K562 (cell line): ENCODE measurements at regions not wholly inside any gene's neighbourhood (a gene's known extent, or its start where the extent isn't known, plus 50 kb on each side); places are given as distances from the start of the nearest gene placed in this dataset.

Experiments used
- ATAC-seq: fragments of 200-7000 bp; cut with Tn5 transposase; 3 replicates; pipeline ENCODE4 v1.9.1; 2020; ENCODE audit warnings: moderate library complexity
- BruUV-seq: library from RNA; stranded (reverse); fragments of 400-500 nt; replicated peaks from 2 replicates; lab custom pipeline; 2021; lab: Mats Ljungman, UMichigan
- CTCF ChIA-PET: fragments of 300-600 bp; formaldehyde crosslinking; extraction: SDS; loops from one replicate; lab custom pipeline; 2021; ENCODE audit warnings: low intra/inter-chr PET ratio; lab: Yijun Ruan, JAX
- POLR2A ChIA-PET: fragments of 300-600, 350-650 bp; sonication (Branson Sonifier 250); formaldehyde crosslinking; extraction: SDS; loops from one replicate; lab custom pipeline; 2021; ENCODE audit warnings: antibody characterized with exemption, inconsistent platforms; lab: Yijun Ruan, JAX
- DNase-seq, 4 experiments: peaks; one replicate each; pipeline versions ENCODE4 v3.0.0 to v3.0.0-alpha.2; 2011 to 2018; ENCODE audit warnings: low spot score in 3 of 4, mixed read lengths in 3 of 4; ENCODE audit errors: extremely low read depth in 1 of 4
- FAIRE-seq: peaks from 2 replicates; lab custom pipeline; 2011; peaks lifted over from hg19 to GRCh38; lab: Jason Lieb, UNC
- H2AFZ ChIP-seq: 2 replicates; pipeline ENCODE4 v1.6.0; 2011; ENCODE audit warnings: low read depth, low read length, control low read depth, inconsistent platforms
- H3K27ac ChIP-seq: fragments of 200-600 bp; 3 replicates; pipeline ENCODE4 v1.8.0; 2011; ENCODE audit warnings: low read depth, mild to moderate bottlenecking, control low read depth, inconsistent platforms, low read length, moderate library complexity, mixed read lengths; ENCODE audit errors: extremely low read depth
- H3K27me3 ChIP-seq, 2 experiments: fragments of 300-600 bp in 1 of 2; 2 replicates in 1 of 2; 3 replicates in 1 of 2; pipeline versions ENCODE4 v1.6.0 to v1.8.0; 2011; ENCODE audit warnings: inconsistent platforms in 2 of 2, low read length in 2 of 2, mild to moderate bottlenecking in 1 of 2, mixed read lengths in 1 of 2, moderate library complexity in 1 of 2; ENCODE audit not compliant: control insufficient read depth in 2 of 2, insufficient read depth in 2 of 2
- H3K36me3 ChIP-seq: fragments of 300-600 bp; 3 replicates; pipeline ENCODE4 v1.8.0; 2011; ENCODE audit warnings: mild to moderate bottlenecking, low read length, inconsistent platforms; ENCODE audit not compliant: control insufficient read depth, insufficient read depth
- H3K4me1 ChIP-seq, 2 experiments: fragments of 200-600 bp in 1 of 2; replicated peaks in 1 of 2; 2 replicates in 1 of 2; 3 replicates in 1 of 2; pipeline versions ENCODE4 v1.5.1 to v1.8.0; 2011; ENCODE audit warnings: inconsistent platforms in 2 of 2, low read length in 2 of 2, mild to moderate bottlenecking in 1 of 2, mixed read lengths in 1 of 2, moderate library complexity in 1 of 2; ENCODE audit not compliant: control insufficient read depth in 2 of 2, insufficient read depth in 2 of 2
- H3K4me2 ChIP-seq: 2 replicates; pipeline ENCODE4 v1.6.1; 2011; ENCODE audit warnings: low read length, control low read depth, inconsistent platforms, mixed read lengths; ENCODE audit not compliant: insufficient read depth
- H3K4me3 ChIP-seq: fragments of 200-600 bp; sonication (generic), shearing (Covaris generic); 2 replicates; pipeline ENCODE4 v1.5.1; 2016; ENCODE audit warnings: control low read depth, inconsistent platforms
- H3K79me2 ChIP-seq: fragments of 200-600 bp; 3 replicates; pipeline ENCODE4 v1.8.0; 2011; ENCODE audit warnings: low read length, inconsistent platforms; ENCODE audit not compliant: control insufficient read depth, insufficient read depth
- H3K9ac ChIP-seq, 2 experiments: 2 replicates each; pipeline versions ENCODE4 v1.6.0 to v1.6.1; 2011; ENCODE audit warnings: low read depth in 2 of 2, low read length in 2 of 2, control low read depth in 1 of 2, inconsistent platforms in 1 of 2, mild to moderate bottlenecking in 1 of 2, mixed read lengths in 1 of 2; ENCODE audit not compliant: insufficient read depth in 1 of 2
- H3K9me1 ChIP-seq: one replicate; pipeline ENCODE4 v1.6.0; 2011; ENCODE audit warnings: inconsistent platforms, mild to moderate bottlenecking, low read length, moderate library complexity; ENCODE audit not compliant: control insufficient read depth, insufficient read depth
- H3K9me3 ChIP-seq: replicated peaks from 2 replicates; pipeline ENCODE4 v1.5.1; 2011; ENCODE audit warnings: low read depth, low read length, inconsistent platforms; ENCODE audit not compliant: control insufficient read depth, insufficient read depth
- H4K20me1 ChIP-seq: replicated peaks from 2 replicates; pipeline ENCODE4 v1.6.1; 2011; ENCODE audit warnings: low read length, inconsistent platforms, mixed read lengths; ENCODE audit not compliant: control insufficient read depth, insufficient read depth
- FOXJ2 ChIP-seq: fragments of 200-800 bp; sonication (Bioruptor generic); IDR thresholded peaks from 2 replicates; pipeline ENCODE4 v1.6.1; 2016; ENCODE audit warnings: missing genetic modification characterization, missing compliant biosample characterization
- MTF1 ChIP-seq: fragments of 250-450 bp; sonication (Bioruptor Pico); IDR thresholded peaks from 2 replicates; pipeline ENCODE4 v1.9.0; 2021; ENCODE audit warnings: moderate library complexity, mild to moderate bottlenecking, inconsistent platforms, borderline replicate concordance
- PKNOX1 ChIP-seq: fragments of 450-650 bp; IDR thresholded peaks from 2 replicates; pipeline ENCODE4 v1.6.1; 2016
- POLR2B ChIP-seq: fragments of 450-650 bp; IDR thresholded peaks from 2 replicates; pipeline ENCODE4 v1.6.1; 2018; ENCODE audit warnings: low read depth; ENCODE audit not compliant: partially characterized antibody
- ZNF41 ChIP-seq: fragments of 250-450 bp; sonication (Bioruptor Pico); conservative IDR thresholded peaks from 2 replicates; pipeline ENCODE4 v1.4.0; 2020; ENCODE audit warnings: mild to moderate bottlenecking
- ZNF57 ChIP-seq: fragments of 450-650 bp; formaldehyde crosslinking; IDR thresholded peaks from 2 replicates; pipeline ENCODE4 v1.4.0; 2020; ENCODE audit warnings: mild to moderate bottlenecking, moderate library complexity
- WGBS: fragments of 100-300 bp; shearing (Covaris generic); methylation state at CpG from one replicate; pipeline ENCODE4 v1.1.6; 2016; ENCODE audit warnings: low coverage, mixed read lengths; ENCODE audit not compliant: insufficient coverage; ENCODE audit errors: missing lambda C conversion rate; 5-methylcytosine and 5-hydroxymethylcytosine counted together
- in situ Hi-C: fragments of 300-500 bp; cut with MboI; formaldehyde crosslinking; loops from 4 replicates; pipeline ENCODE4 v1.15.0; 2018; ENCODE audit warnings: inconsistent platforms, mixed read lengths
- intact Hi-C: fragments of 100-400 bp; cut with micrococcal nuclease; formaldehyde crosslinking; loops from 2 replicates; pipeline ENCODE4 v1.14.2; 2022

GRCh38 chrX:80174925-80175574 lies 160.5 kb downstream of the TBX22 start:
- in situ Hi-C loops = no loop called here
- no peaks in the 10 kb centered on the region for H3K4me1 ChIP-seq

More at GRCh38 chrX:80174925-80175574, 160.5 kb downstream of the TBX22 start:
- Histone ChIP-seq H3K79me2 (no peaks in the 10 kb centered on the region), H3K9ac (no peak overlapping the region), H3K4me3 (no peak overlapping the region), H3K9me1 (no peaks in the 10 kb centered on the region), H3K36me3 (no peaks in the 10 kb centered on the region), H3K4me2 (no peak overlapping the region), H3K27ac (no peak overlapping the region), H3K27me3 (no peaks in the 10 kb centered on the region), H2AFZ (no peak overlapping the region), H3K9me3 (no peaks in the 10 kb centered on the region), H4K20me1 (no peaks in the 10 kb centered on the region)
- POLR2A ChIA-PET = no interaction called here
- FAIRE-seq (no peak), DNase-seq (no peak), ATAC-seq (no peak)
- 0% methylated on average over 3 of the region's 3 CpGs for WGBS
- intact Hi-C loops = no loop called here
- BruUV-seq = no TSS peak
- TF ChIP-seq PKNOX1 (no peak), POLR2B (no peak), MTF1 (CRISPR knock-in tag) (no peak), FOXJ2 (peak; percentile 77), ZNF57 (no peak), ZNF41 (CRISPR knock-in tag) (no peak)
- CTCF ChIA-PET = no interaction called here
